Vagina (tissue), 2 donors: ENCODE measurements at regions not wholly inside any gene's neighbourhood (a gene's known extent, or its start where the extent isn't known, plus 50 kb on each side); places are given as distances from the start of the nearest gene placed in this dataset.

Experiments
- DNase-seq, 2 donors: peaks; one replicate each; pipeline ENCODE4 v3.0.0-alpha.2; 2017; ENCODE audit errors: extremely low spot score in 2 of 2
- H3K27ac ChIP-seq: fragments of 200-600 bp; sonication (generic); one replicate; pipeline ENCODE4 v1.5.1; 2019
- H3K27me3 ChIP-seq: fragments of 200-600 bp; sonication (generic); one replicate; pipeline ENCODE4 v1.5.1; 2019
- H3K36me3 ChIP-seq, 2 donors: fragments of 200-600 bp; sonication (generic); one replicate each; pipeline ENCODE4 v1.5.1; 2017 to 2019
- H3K4me1 ChIP-seq: fragments of 200-600 bp; sonication (generic); one replicate; pipeline ENCODE4 v1.5.1; 2019
- H3K4me3 ChIP-seq, 2 donors: fragments of 200-600 bp; sonication (generic); 1 replicate in 1 of 2; 2 replicates in 1 of 2; pipeline ENCODE4 v1.5.1; 2016 to 2019
- H3K9me3 ChIP-seq: fragments of 200-600 bp; sonication (generic); one replicate; pipeline ENCODE4 v1.5.1; 2019
- POLR2A ChIP-seq, 2 donors: fragments of 450-650 bp; IDR thresholded peaks; one replicate each; pipeline ENCODE4 v1.6.1; 2017; ENCODE audit warnings: antibody characterized with exemption in 2 of 2, mild to moderate bottlenecking in 2 of 2, moderate library complexity in 2 of 2
- POLR2AphosphoS5 ChIP-seq, 2 donors: sonication (generic); formaldehyde crosslinking; IDR thresholded peaks; one replicate each; pipeline ENCODE4 v1.9.0; 2017; ENCODE audit warnings: antibody characterized with exemption in 2 of 2, mild to moderate bottlenecking in 2 of 2, low read depth in 1 of 2; ENCODE audit not compliant: insufficient read depth in 1 of 2
- intact Hi-C: fragments of 100-400 bp; cut with DNase I; formaldehyde crosslinking; loops from one replicate; pipeline ENCODE4 v1.15.1; 2023
- TF ChIP-seq, protein P1 (sequence below), 3 experiments: fragments of 450-650 bp in 2 of 3; fragments of 200-600 bp in 1 of 3; sonication (generic) in 1 of 3; IDR thresholded peaks; one replicate each; pipeline ENCODE4 v1.5.1; 2017 to 2019; ENCODE audit warnings: antibody characterized with exemption in 3 of 3, mild to moderate bottlenecking in 2 of 3, moderate library complexity in 2 of 3

GRCh38 chr10:21406595-21407193 is 118.8 kb downstream of the SKIDA1 start:
- intact Hi-C loops: no loop called here
- no peak for DNase-seq
- H3K9me3 ChIP-seq: no peaks in the 10 kb centered on the region
- H3K36me3 ChIP-seq: no peaks in the 10 kb centered on the region
- H3K27ac ChIP-seq: no peak overlapping the region
- H3K27me3 ChIP-seq: no peaks in the 10 kb centered on the region
- TF ChIP-seq POLR2AphosphoS5 (IDR thresholded peaks at IDR 0.05; ENCODE audit: insufficient read depth in 1 of 2, low read depth in 1 of 2) (no peak), POLR2A (IDR thresholded peaks at IDR 0.05) (no peak)
- TF ChIP-seq, protein P1, sequence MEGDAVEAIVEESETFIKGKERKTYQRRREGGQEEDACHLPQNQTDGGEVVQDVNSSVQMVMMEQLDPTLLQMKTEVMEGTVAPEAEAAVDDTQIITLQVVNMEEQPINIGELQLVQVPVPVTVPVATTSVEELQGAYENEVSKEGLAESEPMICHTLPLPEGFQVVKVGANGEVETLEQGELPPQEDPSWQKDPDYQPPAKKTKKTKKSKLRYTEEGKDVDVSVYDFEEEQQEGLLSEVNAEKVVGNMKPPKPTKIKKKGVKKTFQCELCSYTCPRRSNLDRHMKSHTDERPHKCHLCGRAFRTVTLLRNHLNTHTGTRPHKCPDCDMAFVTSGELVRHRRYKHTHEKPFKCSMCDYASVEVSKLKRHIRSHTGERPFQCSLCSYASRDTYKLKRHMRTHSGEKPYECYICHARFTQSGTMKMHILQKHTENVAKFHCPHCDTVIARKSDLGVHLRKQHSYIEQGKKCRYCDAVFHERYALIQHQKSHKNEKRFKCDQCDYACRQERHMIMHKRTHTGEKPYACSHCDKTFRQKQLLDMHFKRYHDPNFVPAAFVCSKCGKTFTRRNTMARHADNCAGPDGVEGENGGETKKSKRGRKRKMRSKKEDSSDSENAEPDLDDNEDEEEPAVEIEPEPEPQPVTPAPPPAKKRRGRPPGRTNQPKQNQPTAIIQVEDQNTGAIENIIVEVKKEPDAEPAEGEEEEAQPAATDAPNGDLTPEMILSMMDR (IDR thresholded peaks at IDR 0.05): no peak
- H3K4me1 ChIP-seq: peaks cover 15% of the 10 kb centered on the region
- no peak overlapping the region for H3K4me3 ChIP-seq

- TF ChIP-seq POLR2AphosphoS5 (IDR thresholded peaks at IDR 0.05; ENCODE audit: insufficient read depth in 1 of 2, low read depth in 1 of 2) (no peak), POLR2A (IDR thresholded peaks at IDR 0.05) (no peak)
- TF ChIP-seq, protein P1 (IDR thresholded peaks at IDR 0.05): no peak
- Histone ChIP-seq H3K36me3 (no peaks in the 10 kb centered on the region), H3K9me3 (no peaks in the 10 kb centered on the region), H3K27ac (no peak overlapping the region), H3K4me1 (peaks cover 15% of the 10 kb centered on the region), H3K27me3 (no peaks in the 10 kb centered on the region), H3K4me3 (no peak overlapping the region)
- no peak for DNase-seq
- intact Hi-C loops: no loop called here
Observed at GRCh38 chr10:21405981-21406380, 119.5 kb downstream of the SKIDA1 start.

DNA sequence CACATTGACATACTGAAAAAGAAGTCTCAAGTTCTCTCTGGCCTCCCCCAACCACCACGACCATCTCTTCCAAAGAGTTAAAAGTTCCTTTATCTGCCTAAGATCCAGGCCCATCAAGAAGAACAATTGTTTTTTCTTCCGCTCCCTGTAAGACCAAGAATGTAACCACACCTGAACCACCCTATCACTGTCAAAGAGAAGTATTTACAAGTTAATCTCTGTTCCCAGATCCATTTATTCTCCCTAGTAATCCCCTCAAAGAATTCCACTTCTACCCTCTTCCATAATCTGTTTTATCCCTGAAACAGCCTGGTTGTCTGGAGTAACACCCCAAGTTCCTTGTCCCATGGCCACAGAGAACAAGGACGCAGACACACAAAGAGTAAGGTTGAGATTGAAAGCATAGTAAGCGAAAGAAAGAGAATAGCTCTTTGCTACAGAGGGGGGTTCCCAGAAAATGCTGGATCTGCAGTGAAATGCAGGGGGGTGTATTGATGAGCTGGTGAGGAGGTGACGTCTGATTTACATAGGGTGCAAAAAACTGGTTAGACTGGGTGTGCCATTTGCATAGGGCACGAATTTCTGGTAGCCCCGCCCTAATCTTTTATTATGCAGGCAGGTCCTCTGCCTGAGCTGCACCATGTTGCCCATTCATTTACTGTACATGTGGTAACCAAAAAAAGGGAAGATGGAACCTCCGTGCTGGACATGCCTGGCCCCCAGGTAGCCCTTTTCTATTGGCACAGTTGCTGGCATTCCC is 122.0 kb downstream of the SKIDA1 start:
- Histone ChIP-seq H3K36me3 (no peaks in the 10 kb centered on the region), H3K4me1 (peaks cover 28% of the 10 kb centered on the region), H3K9me3 (no peaks in the 10 kb centered on the region), H3K27me3 (no peaks in the 10 kb centered on the region), H3K4me3 (no peak overlapping the region), H3K27ac (no peak overlapping the region)
- DNase-seq: no peak
- TF ChIP-seq, protein P1 (IDR thresholded peaks at IDR 0.05): no peak
- no peak for TF ChIP-seq POLR2A (IDR thresholded peaks at IDR 0.05)
- intact Hi-C loops: no loop called here

GRCh38 chr10:21402606-21403083 is 122.8 kb downstream of the SKIDA1 start:
- Histone ChIP-seq H3K9me3 (no peaks in the 10 kb centered on the region), H3K4me1 (peaks cover 31% of the 10 kb centered on the region), H3K36me3 (no peaks in the 10 kb centered on the region), H3K4me3 (no peak overlapping the region), H3K27ac (no peak overlapping the region), H3K27me3 (no peaks in the 10 kb centered on the region)
- no peak for DNase-seq
- intact Hi-C loops: no loop called here
- TF ChIP-seq, protein P1 (IDR thresholded peaks at IDR 0.05): no peak
- TF ChIP-seq POLR2A (IDR thresholded peaks at IDR 0.05): no peak
- TF ChIP-seq POLR2AphosphoS5 (IDR thresholded peaks at IDR 0.05; ENCODE audit: insufficient read depth in 1 of 2, low read depth in 1 of 2): no peak

GRCh38 chr10:21401196-21401595 is 124.3 kb downstream of the SKIDA1 start:
- no peak for TF ChIP-seq POLR2A (IDR thresholded peaks at IDR 0.05)
- TF ChIP-seq POLR2AphosphoS5 (IDR thresholded peaks at IDR 0.05; ENCODE audit: insufficient read depth in 1 of 2, low read depth in 1 of 2): no peak
- TF ChIP-seq, protein P1 (IDR thresholded peaks at IDR 0.05): no peak
- Histone ChIP-seq H3K27ac (no peak overlapping the region), H3K9me3 (no peaks in the 10 kb centered on the region), H3K27me3 (no peaks in the 10 kb centered on the region), H3K4me3 (no peak overlapping the region), H3K36me3 (no peaks in the 10 kb centered on the region), H3K4me1 (peaks cover 31% of the 10 kb centered on the region)
- intact Hi-C loops: no loop called here
- no peak for DNase-seq
